ENCODE measurements at regions not wholly inside any gene's neighbourhood (a gene's known extent, or its start where the extent isn't known, plus 50 kb on each side); places are given as distances from the start of the nearest gene placed in this dataset.

DNA sequence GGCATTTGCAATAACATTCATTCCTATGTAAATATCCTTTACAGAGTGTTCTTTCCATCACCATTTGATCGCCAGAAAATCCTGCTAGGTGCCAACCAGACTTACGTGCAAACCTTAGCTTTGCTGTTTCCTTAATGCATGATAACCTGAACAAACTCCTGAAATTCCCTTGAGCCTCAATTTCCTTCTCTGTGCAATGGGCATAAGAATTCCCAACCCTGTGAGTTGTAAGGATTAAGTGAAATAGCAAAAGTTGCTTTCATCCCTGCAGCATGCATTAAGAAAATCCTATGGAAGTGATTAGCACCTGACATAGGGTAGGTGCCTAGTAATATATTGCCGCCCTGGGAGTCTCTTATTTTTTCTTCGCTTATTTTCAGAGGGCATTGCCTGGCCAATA lies 272.7 kb downstream of the MAF start:
- H3K4me1 Mint-ChIP-seq (ENCODE audit: low read depth, unreplicated experiment) = no peaks in the 10 kb centered on the region

DNA sequence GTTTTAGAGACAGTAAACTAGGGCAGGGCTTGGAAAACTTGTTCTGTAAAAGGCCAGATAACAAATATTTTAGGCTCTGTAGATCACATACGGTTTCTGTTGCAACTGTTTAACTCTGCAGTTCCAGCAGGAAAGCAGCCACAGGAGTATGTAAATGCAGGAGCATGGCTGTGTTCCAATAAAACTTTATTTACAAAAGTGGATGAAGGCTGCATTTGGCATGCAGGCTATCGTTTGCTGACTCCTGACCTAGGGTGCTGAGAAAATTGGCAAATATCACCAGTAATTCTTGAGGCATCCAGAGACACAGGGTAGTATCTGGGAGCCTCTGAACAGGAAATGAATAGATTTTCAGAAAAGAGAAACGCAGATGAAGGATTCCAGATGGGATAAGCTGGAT lies 274.0 kb downstream of the MAF start:
- Histone ChIP-seq H3K4me1 (ENCODE audit: insufficient read depth, low read length) (no peaks in the 10 kb centered on the region), H3K4me2 (ENCODE audit: low read length) (no peak overlapping the region), H2AFZ (ENCODE audit: low read depth, low read length) (no peak overlapping the region), H3K27me3 (ENCODE audit: insufficient read depth, low read length) (no peaks in the 10 kb centered on the region), H3K79me2 (ENCODE audit: insufficient read depth, low read length) (no peaks in the 10 kb centered on the region), H3K4me3 (ENCODE audit: insufficient read depth, low read depth, low read length) (no peak overlapping the region), H3K36me3 (ENCODE audit: insufficient read depth, low read length) (no peaks in the 10 kb centered on the region), H3K9ac (ENCODE audit: low read length) (no peak overlapping the region), H4K20me1 (ENCODE audit: insufficient read depth, low read length) (no peaks in the 10 kb centered on the region), H3K9me3 (ENCODE audit: insufficient read depth, low read depth, low read length) (no peaks in the 10 kb centered on the region), H3K27ac (ENCODE audit: low read depth, low read length) (no peak overlapping the region)
- no peak overlapping the region for H3K4me3 Mint-ChIP-seq (ENCODE audit: unreplicated experiment)
- FAIRE-seq = no peak
- H3K36me3 Mint-ChIP-seq (ENCODE audit: low read depth, unreplicated experiment) = no peaks in the 10 kb centered on the region
- H3K27ac Mint-ChIP-seq (ENCODE audit: unreplicated experiment) = no peak overlapping the region
- TF ChIP-seq, protein P1, sequence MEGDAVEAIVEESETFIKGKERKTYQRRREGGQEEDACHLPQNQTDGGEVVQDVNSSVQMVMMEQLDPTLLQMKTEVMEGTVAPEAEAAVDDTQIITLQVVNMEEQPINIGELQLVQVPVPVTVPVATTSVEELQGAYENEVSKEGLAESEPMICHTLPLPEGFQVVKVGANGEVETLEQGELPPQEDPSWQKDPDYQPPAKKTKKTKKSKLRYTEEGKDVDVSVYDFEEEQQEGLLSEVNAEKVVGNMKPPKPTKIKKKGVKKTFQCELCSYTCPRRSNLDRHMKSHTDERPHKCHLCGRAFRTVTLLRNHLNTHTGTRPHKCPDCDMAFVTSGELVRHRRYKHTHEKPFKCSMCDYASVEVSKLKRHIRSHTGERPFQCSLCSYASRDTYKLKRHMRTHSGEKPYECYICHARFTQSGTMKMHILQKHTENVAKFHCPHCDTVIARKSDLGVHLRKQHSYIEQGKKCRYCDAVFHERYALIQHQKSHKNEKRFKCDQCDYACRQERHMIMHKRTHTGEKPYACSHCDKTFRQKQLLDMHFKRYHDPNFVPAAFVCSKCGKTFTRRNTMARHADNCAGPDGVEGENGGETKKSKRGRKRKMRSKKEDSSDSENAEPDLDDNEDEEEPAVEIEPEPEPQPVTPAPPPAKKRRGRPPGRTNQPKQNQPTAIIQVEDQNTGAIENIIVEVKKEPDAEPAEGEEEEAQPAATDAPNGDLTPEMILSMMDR (IDR thresholded peaks at IDR 0.05; ENCODE audit: insufficient read depth, low read depth, low read length) = no peak
- TF ChIP-seq EZH2 (IDR thresholded peaks at IDR 0.05; ENCODE audit: insufficient read depth, low read length) = no peak
- no peaks in the 10 kb centered on the region for H3K4me1 Mint-ChIP-seq (ENCODE audit: low read depth, unreplicated experiment)
- no peaks in the 10 kb centered on the region for H3K9me3 Mint-ChIP-seq (ENCODE audit: unreplicated experiment)
- DNase-seq (ENCODE audit: low read depth) = no peak
- H3K27me3 Mint-ChIP-seq (ENCODE audit: low read depth, unreplicated experiment) = peaks cover 33% of the 10 kb centered on the region

More for the DNA sequence above, 272.7 kb downstream of the MAF start:
- Histone ChIP-seq H3K4me1 (ENCODE audit: insufficient read depth, low read length) (no peaks in the 10 kb centered on the region), H2AFZ (ENCODE audit: low read depth, low read length) (no peak overlapping the region), H4K20me1 (ENCODE audit: insufficient read depth, low read length) (no peaks in the 10 kb centered on the region), H3K4me2 (ENCODE audit: low read length) (no peak overlapping the region), H3K4me3 (ENCODE audit: insufficient read depth, low read depth, low read length) (no peak overlapping the region), H3K27me3 (ENCODE audit: insufficient read depth, low read length) (no peaks in the 10 kb centered on the region), H3K79me2 (ENCODE audit: insufficient read depth, low read length) (no peaks in the 10 kb centered on the region), H3K27ac (ENCODE audit: low read depth, low read length) (no peak overlapping the region), H3K9ac (ENCODE audit: low read length) (no peak overlapping the region), H3K36me3 (ENCODE audit: insufficient read depth, low read length) (no peaks in the 10 kb centered on the region), H3K9me3 (ENCODE audit: insufficient read depth, low read depth, low read length) (no peaks in the 10 kb centered on the region)
- Mint-ChIP-seq H3K36me3 (ENCODE audit: low read depth, unreplicated experiment) (no peaks in the 10 kb centered on the region), H3K9me3 (ENCODE audit: unreplicated experiment) (peaks cover 3% of the 10 kb centered on the region), H3K27ac (ENCODE audit: unreplicated experiment) (no peak overlapping the region), H3K4me3 (ENCODE audit: unreplicated experiment) (no peak overlapping the region), H3K27me3 (ENCODE audit: low read depth, unreplicated experiment) (peaks cover 34% of the 10 kb centered on the region)
- no peak for DNase-seq (ENCODE audit: low read depth)
- TF ChIP-seq, protein P1 (IDR thresholded peaks at IDR 0.05; ENCODE audit: insufficient read depth, low read depth, low read length) = no peak
- TF ChIP-seq EZH2 (IDR thresholded peaks at IDR 0.05; ENCODE audit: insufficient read depth, low read length) = no peak
- no peak for FAIRE-seq

DNA sequence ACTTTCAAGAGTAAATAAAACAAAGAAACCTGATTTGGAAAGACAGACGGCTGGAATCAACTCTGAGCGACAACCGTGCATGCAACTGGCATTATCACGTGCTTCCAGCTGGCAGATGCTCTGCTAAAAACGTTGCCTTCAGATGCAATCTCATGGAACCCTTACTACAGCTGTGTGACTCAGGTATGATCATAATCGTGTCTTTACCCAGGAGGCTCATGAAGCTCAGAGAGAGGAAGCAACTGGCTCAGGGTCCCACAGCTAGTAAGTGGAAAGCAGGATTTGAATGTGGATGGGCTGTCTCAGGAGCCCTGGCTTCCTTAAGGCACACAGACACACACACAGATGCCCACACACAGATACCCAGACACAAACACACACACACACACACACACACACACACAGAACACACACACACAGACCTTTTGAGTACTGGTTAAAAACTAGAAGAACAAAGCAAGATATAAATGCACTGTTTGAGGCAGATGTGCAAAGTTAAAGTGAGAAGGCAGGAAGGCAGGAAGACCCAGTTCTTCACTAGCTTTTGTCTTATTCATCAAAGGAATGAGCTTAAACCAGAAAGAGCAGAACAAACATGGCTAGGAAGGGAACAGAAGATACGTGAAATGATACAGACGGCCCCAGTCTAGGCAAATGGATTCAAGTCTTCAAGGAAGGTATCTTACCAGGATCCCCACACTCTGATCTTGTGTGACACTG lies 275.2 kb downstream of the MAF start:
- no peak for DNase-seq (ENCODE audit: low read depth)
- Histone ChIP-seq H3K9me3 (ENCODE audit: insufficient read depth, low read depth, low read length) (no peaks in the 10 kb centered on the region), H2AFZ (ENCODE audit: low read depth, low read length) (no peak overlapping the region), H4K20me1 (ENCODE audit: insufficient read depth, low read length) (no peaks in the 10 kb centered on the region), H3K79me2 (ENCODE audit: insufficient read depth, low read length) (no peaks in the 10 kb centered on the region), H3K36me3 (ENCODE audit: insufficient read depth, low read length) (no peaks in the 10 kb centered on the region), H3K9ac (ENCODE audit: low read length) (no peak overlapping the region), H3K4me2 (ENCODE audit: low read length) (no peak overlapping the region), H3K27me3 (ENCODE audit: insufficient read depth, low read length) (no peaks in the 10 kb centered on the region), H3K4me1 (ENCODE audit: insufficient read depth, low read length) (no peaks in the 10 kb centered on the region), H3K4me3 (ENCODE audit: insufficient read depth, low read depth, low read length) (no peak overlapping the region), H3K27ac (ENCODE audit: low read depth, low read length) (no peak overlapping the region)
- peaks cover 35% of the 10 kb centered on the region for H3K27me3 Mint-ChIP-seq (ENCODE audit: low read depth, unreplicated experiment)
- no peaks in the 10 kb centered on the region for H3K36me3 Mint-ChIP-seq (ENCODE audit: low read depth, unreplicated experiment)
- FAIRE-seq = no peak
- no peaks in the 10 kb centered on the region for H3K9me3 Mint-ChIP-seq (ENCODE audit: unreplicated experiment)
- no peak for TF ChIP-seq EZH2 (IDR thresholded peaks at IDR 0.05; ENCODE audit: insufficient read depth, low read length)
- TF ChIP-seq, protein P1 (IDR thresholded peaks at IDR 0.05; ENCODE audit: insufficient read depth, low read depth, low read length) = no peak
- no peak overlapping the region for H3K27ac Mint-ChIP-seq (ENCODE audit: unreplicated experiment)
- no peaks in the 10 kb centered on the region for H3K4me1 Mint-ChIP-seq (ENCODE audit: low read depth, unreplicated experiment)
- H3K4me3 Mint-ChIP-seq (ENCODE audit: unreplicated experiment) = no peak overlapping the region
